Karpas-422 (cell line): ENCODE measurements at regions not wholly inside any gene's neighbourhood (a gene's known extent, or its start where the extent isn't known, plus 50 kb on each side); places are given as distances from the start of the nearest gene placed in this dataset.

Experiments
- DNase-seq: peaks from one replicate; pipeline ENCODE4 v3.0.0-alpha.2; 2015
- H2AFZ ChIP-seq: fragments of 200-600 bp; sonication (generic); 2 replicates; pipeline ENCODE4 v1.6.1; 2014; ENCODE audit warnings: antibody characterized with exemption, low read length, mixed read lengths
- H3K27ac ChIP-seq: fragments of 200-600 bp; sonication (generic); 2 replicates; pipeline ENCODE4 v1.5.1; 2014; ENCODE audit warnings: mild to moderate bottlenecking, low read length, moderate library complexity
- H3K27me3 ChIP-seq: fragments of 200-600 bp; sonication (generic); 2 replicates; pipeline ENCODE4 v1.6.1; 2014; ENCODE audit warnings: low read length, mixed read lengths
- H3K36me3 ChIP-seq: fragments of 200-600 bp; sonication (generic); 2 replicates; pipeline ENCODE4 v1.6.1; 2014; ENCODE audit warnings: low read length, mixed read lengths; ENCODE audit not compliant: insufficient read depth
- H3K4me1 ChIP-seq: fragments of 200-600 bp; sonication (generic); 2 replicates; pipeline ENCODE4 v1.6.1; 2014; ENCODE audit warnings: mild to moderate bottlenecking, low read length, mixed read lengths
- H3K4me2 ChIP-seq: fragments of 200-600 bp; sonication (generic); 2 replicates; pipeline ENCODE4 v1.6.1; 2014; ENCODE audit warnings: low read length, low read depth, mild to moderate bottlenecking; ENCODE audit not compliant: poor library complexity, severe bottlenecking
- H3K4me3 ChIP-seq: fragments of 200-600 bp; sonication (generic); 2 replicates; pipeline ENCODE4 v1.5.1; 2014; ENCODE audit warnings: mild to moderate bottlenecking, antibody characterized with exemption, low read length, mixed read lengths
- H3K79me2 ChIP-seq: fragments of 200-600 bp; sonication (generic); 2 replicates; pipeline ENCODE4 v1.6.1; 2014; ENCODE audit warnings: mild to moderate bottlenecking, low read length, mixed read lengths
- H3K9ac ChIP-seq: fragments of 200-600 bp; sonication (generic); 2 replicates; pipeline ENCODE4 v1.6.0; 2014; ENCODE audit warnings: low read length
- H3K9me2 ChIP-seq: fragments of 200-600 bp; sonication (generic), shearing (Covaris generic); replicated peaks from 2 replicates; pipeline ENCODE4 v1.6.0; 2014; ENCODE audit warnings: mild to moderate bottlenecking, low read length, moderate library complexity; ENCODE audit not compliant: insufficient read depth
- H3K9me3 ChIP-seq: fragments of 300-700, 200-600 bp; sonication (generic); 2 replicates; pipeline ENCODE4 v1.6.1; 2014; ENCODE audit warnings: low read length, mixed read lengths
- H4K20me1 ChIP-seq: fragments of 200-600 bp; sonication (generic); 2 replicates; pipeline ENCODE4 v1.6.1; 2014; ENCODE audit warnings: mild to moderate bottlenecking, antibody characterized with exemption, low read length, low read depth; ENCODE audit not compliant: insufficient read depth

DNA sequence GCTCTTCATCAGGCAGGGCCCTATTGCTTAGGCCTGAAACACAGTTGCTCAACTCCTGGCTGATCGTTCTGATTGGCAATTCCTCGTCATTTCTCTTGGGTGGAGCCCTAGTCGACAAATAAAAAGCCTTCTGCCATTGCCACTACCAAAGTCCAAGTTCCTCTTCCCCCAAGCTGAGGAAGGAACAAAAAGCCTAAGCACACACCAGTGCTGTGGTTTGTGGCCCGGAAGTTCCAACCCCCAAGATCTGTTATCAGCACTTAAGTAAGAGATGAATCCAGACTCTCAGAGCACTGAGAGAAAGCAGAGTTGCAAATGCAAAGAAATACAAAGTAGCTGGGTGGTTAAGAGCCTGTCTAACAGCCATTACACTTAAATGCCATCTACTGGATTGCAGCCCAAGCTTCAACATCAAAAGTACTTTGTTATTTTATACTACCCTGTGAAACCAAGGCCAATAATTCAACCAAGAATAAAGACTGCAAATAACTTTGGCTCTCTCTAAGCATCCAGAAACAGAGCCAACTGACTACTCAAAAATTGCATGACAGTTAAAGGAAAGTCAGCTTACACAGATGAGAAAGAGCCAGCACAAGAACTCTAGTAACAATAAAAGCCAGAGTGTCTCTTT, 1024.0 kb downstream of the GRIK2 start:
- H2AFZ ChIP-seq = peak overlapping the region; percentile 89
- H3K4me2 ChIP-seq = no peak overlapping the region
- H3K79me2 ChIP-seq = no peaks in the 10 kb centered on the region
- no peaks in the 10 kb centered on the region for H3K27me3 ChIP-seq
- no peak overlapping the region for H3K27ac ChIP-seq
- no peaks in the 10 kb centered on the region for H3K9me2 ChIP-seq
- DNase-seq = no peak
- no peaks in the 10 kb centered on the region for H3K4me1 ChIP-seq
- no peaks in the 10 kb centered on the region for H4K20me1 ChIP-seq
- no peak overlapping the region for H3K9ac ChIP-seq
- H3K36me3 ChIP-seq = no peaks in the 10 kb centered on the region
- H3K9me3 ChIP-seq = peaks cover 9% of the 10 kb centered on the region
- H3K4me3 ChIP-seq = no peak overlapping the region

DNA sequence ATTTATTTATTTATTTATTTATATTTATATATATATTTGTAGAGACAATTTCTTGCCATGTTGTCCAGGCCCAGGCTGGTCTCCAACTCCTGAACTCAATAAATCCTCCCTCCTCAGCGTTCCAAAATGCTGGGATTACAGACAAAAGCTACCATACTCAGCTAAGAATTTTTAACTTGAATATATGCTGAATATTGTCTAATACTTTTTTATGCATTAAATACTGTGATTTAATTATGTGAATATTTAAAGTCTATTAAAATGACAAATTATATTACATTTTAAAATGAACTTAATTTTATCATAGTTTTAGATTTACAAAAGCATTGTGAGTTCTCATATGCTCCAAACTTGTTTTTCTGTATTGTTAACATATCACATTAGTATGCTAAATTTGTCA, 1022.4 kb downstream of the GRIK2 start:
- Histone ChIP-seq H3K79me2 (no peaks in the 10 kb centered on the region), H3K4me1 (no peaks in the 10 kb centered on the region), H3K9ac (no peak overlapping the region), H3K27me3 (no peaks in the 10 kb centered on the region), H2AFZ (no peak overlapping the region), H3K4me2 (no peak overlapping the region), H3K9me3 (peaks cover 9% of the 10 kb centered on the region), H3K36me3 (no peaks in the 10 kb centered on the region), H3K4me3 (no peak overlapping the region), H3K27ac (no peak overlapping the region), H4K20me1 (no peaks in the 10 kb centered on the region), H3K9me2 (no peaks in the 10 kb centered on the region)
- no peak for DNase-seq

DNA sequence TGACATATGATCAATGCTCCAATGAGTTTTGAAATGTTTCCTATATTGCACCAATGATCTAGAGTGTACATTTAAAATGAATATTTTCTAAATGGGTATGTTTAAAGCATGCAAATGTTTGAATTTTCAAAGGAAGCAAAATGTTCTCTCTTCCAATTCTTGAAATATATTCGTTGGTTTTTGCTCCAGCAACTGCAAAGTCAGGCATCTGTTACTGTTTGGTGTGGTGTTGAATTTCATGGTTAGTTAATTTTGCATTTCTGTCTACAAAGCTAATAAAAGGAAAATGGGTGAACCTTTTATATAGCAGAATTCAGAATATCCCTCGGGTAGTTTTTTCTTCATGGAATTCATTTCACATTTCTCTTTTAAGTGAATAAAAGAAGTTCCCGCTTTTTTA, 1018.3 kb downstream of the GRIK2 start:
- H3K4me1 ChIP-seq = 0 out of 2 replicates have a peak, but pooled peaks cover 7% of the 10 kb centered on the region
- DNase-seq = no peak
- H3K79me2 ChIP-seq = no peaks in the 10 kb centered on the region
- H3K9ac ChIP-seq = no peak overlapping the region
- no peaks in the 10 kb centered on the region for H3K27me3 ChIP-seq
- 0 out of 2 replicates have a peak overlapping the region, but pooled peaks have one; percentile 26 for H2AFZ ChIP-seq
- H3K9me3 ChIP-seq = no peaks in the 10 kb centered on the region; the same call in 1 of the 2 replicates
- H3K36me3 ChIP-seq = no peaks in the 10 kb centered on the region
- H3K27ac ChIP-seq = no peak overlapping the region
- no peaks in the 10 kb centered on the region for H3K9me2 ChIP-seq
- H3K4me2 ChIP-seq = no peak overlapping the region
- no peak overlapping the region for H3K4me3 ChIP-seq
- no peaks in the 10 kb centered on the region for H4K20me1 ChIP-seq

DNA sequence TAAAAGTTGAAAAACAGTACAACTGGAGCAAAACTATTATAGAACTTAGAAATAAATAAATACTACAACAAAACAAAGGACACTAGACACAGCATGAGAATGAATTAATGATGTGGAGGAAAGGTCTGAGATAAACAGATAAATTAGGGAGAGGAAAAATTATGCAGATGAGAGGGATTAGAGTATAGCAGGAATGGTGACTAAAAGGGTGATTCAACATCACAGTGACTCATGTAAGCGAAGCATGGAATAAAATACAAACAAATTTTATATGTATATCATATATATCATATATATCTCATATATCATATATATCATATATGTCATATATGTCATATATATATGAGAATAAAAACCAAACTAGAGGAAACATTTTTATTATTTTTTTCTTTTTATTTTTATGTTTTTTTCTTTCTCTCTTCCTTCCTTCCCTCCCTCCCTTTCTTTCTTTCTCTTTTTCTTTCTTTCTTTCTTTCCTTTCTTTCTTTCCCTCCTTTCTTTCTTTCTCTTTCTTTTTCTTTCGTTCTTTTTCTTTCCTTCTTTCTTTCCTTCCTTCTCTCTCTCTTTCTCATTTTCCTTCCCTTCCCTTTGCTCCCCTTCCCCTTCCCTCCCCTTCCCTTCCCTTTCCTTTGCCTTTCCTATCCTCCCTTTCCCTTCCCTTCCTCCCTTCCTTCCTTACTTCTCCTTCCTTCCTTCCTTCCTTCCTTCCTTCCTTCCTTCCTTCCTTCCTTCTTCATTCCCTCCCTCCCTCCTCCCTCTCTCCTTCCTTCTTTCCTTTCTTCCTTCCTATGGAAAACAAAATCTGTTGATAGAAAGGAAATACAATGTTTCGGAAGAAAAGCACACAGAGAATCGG, 1014.6 kb downstream of the GRIK2 start:
- Histone ChIP-seq H3K9me2 (no peaks in the 10 kb centered on the region), H3K79me2 (no peaks in the 10 kb centered on the region), H2AFZ (no peak overlapping the region), H3K4me1 (peaks cover 7% of the 10 kb centered on the region; the same call in 1 of the 2 replicates), H3K4me2 (no peak overlapping the region), H3K4me3 (no peak overlapping the region), H3K9me3 (no peaks in the 10 kb centered on the region; the same call in 1 of the 2 replicates), H3K27me3 (no peaks in the 10 kb centered on the region), H3K27ac (no peak overlapping the region), H3K9ac (no peak overlapping the region), H4K20me1 (no peaks in the 10 kb centered on the region), H3K36me3 (no peaks in the 10 kb centered on the region)
- DNase-seq = no peak

DNA sequence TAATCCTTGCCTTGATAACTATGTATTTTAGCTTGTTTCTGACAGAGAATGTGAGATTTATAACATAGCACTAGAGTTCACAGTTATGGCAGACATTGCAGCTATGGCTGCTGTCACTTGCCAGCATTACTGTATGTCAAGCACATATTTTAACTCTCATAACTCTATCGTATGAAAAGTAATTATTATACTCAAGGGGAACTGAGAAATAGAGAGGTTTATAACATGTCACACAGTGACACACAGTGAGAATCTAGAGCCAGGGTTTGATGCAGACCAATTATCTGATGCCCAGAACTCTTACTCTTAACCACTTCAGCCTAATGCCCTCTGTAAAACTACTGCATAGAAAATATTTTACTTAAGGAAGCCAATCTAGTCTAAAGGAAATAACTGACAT, 1012.4 kb downstream of the GRIK2 start:
- peaks cover 10% of the 10 kb centered on the region; the same call in 1 of the 2 replicates for H3K4me1 ChIP-seq
- no peak overlapping the region for H3K27ac ChIP-seq
- H3K27me3 ChIP-seq = no peaks in the 10 kb centered on the region
- no peak overlapping the region for H3K4me3 ChIP-seq
- no peak overlapping the region for H2AFZ ChIP-seq
- H3K9ac ChIP-seq = no peak overlapping the region
- H3K9me3 ChIP-seq = no peaks in the 10 kb centered on the region
- H3K79me2 ChIP-seq = no peaks in the 10 kb centered on the region
- no peak for DNase-seq
- no peaks in the 10 kb centered on the region for H3K9me2 ChIP-seq
- H3K36me3 ChIP-seq = no peaks in the 10 kb centered on the region
- H4K20me1 ChIP-seq = no peaks in the 10 kb centered on the region
- H3K4me2 ChIP-seq = no peak overlapping the region

DNA sequence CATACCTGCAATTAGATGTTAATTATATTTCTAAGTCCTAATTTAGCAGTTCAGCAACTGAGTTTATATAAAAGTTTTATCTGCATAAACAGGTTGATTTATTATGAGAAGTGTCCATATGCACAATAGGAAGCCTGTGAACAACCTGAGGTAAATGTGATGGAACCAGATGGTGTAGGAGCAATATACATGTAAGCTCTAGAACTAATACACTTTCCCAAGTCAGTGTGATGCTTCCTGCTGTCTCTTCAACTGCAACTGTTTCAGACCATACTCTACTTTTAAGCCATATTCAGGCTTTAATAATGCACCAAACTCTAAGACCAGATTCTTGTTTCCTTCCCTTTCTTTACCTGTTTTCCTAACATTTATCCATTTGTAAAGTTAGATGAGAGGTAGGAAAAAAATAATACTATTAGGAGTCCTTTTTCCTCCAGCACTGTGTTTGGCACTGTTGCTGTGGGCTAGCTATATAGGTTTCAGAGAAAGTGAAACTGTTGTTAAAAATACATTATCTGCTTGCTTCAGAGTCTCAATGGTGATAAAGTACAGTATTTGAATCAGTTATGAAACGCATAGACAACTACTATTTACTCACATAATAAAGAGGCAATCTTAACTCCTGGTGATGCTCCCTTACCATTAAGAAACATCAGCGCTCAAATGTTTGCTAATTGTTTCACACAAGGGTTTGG, 1009.3 kb downstream of the GRIK2 start:
- no peaks in the 10 kb centered on the region for H3K36me3 ChIP-seq
- no peak overlapping the region for H3K9ac ChIP-seq
- H3K79me2 ChIP-seq = no peaks in the 10 kb centered on the region
- no peak overlapping the region for H3K4me3 ChIP-seq
- no peak for DNase-seq
- H3K27me3 ChIP-seq = no peaks in the 10 kb centered on the region
- H3K4me2 ChIP-seq = peak overlapping the region; percentile 20
- no peaks in the 10 kb centered on the region for H4K20me1 ChIP-seq
- no peaks in the 10 kb centered on the region for H3K9me3 ChIP-seq
- peaks cover 3% of the 10 kb centered on the region; the same call in 1 of the 2 replicates for H3K4me1 ChIP-seq
- H3K27ac ChIP-seq = no peak overlapping the region
- no peaks in the 10 kb centered on the region for H3K9me2 ChIP-seq
- H2AFZ ChIP-seq = peak overlapping the region; percentile 64; the same call in 1 of the 2 replicates

DNA sequence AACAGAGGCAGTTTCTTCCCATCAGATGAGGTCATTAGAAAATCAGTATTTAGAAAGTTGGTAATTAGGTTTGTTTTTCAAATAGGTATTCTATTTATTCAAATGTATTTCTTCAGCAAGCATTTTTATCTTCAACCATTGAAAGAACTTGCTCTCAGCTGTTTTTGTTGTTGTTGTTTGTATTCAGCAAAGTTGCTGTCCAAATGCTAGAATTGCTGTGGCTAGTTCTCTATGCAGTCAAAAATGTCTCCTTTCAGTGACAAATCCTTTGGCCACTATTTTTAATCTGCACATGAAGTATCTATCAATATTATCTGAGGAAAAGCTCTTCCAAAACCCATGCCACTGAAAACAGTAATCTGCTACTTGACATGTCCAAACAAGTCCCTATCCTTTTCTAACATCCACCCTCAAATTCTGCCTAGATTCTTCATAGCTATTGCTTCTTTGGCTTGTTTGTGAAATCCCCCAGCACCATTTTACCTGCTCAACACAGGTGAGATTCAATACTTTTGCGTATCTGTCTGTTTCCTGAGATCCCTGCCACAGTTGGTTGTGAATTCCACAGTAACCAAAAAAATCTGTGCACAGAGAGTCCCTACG, 1005.4 kb downstream of the GRIK2 start:
- H3K9ac ChIP-seq = no peak overlapping the region
- H2AFZ ChIP-seq = no peak overlapping the region
- H4K20me1 ChIP-seq = no peaks in the 10 kb centered on the region
- DNase-seq = no peak
- H3K27me3 ChIP-seq = no peaks in the 10 kb centered on the region
- H3K9me3 ChIP-seq = no peaks in the 10 kb centered on the region
- no peak overlapping the region for H3K4me2 ChIP-seq
- H3K79me2 ChIP-seq = no peaks in the 10 kb centered on the region
- no peak overlapping the region for H3K27ac ChIP-seq
- H3K4me1 ChIP-seq = peaks cover 3% of the 10 kb centered on the region; the same call in 1 of the 2 replicates
- no peak overlapping the region for H3K4me3 ChIP-seq
- no peaks in the 10 kb centered on the region for H3K9me2 ChIP-seq
- H3K36me3 ChIP-seq = no peaks in the 10 kb centered on the region

DNA sequence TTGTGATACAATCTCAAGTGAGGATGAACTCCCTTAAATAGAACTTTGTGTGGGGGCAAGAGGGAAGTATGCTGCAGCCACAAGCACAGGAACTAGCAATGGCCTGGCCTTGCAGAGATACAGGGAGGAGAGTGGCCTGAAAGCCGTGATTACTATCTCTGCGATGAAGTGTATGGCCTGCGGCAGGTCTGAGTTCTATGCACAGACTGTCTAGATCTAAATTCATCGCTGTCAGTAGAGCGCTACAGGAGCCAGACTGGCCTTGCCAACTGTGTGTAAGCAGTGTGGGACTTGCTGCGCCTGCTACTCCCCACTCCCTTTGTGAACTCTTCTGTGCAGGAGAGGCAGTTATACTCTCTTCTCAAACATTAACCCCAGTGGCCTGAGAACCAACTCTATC, 997.0 kb downstream of the GRIK2 start:
- Histone ChIP-seq H4K20me1 (no peaks in the 10 kb centered on the region), H3K79me2 (no peaks in the 10 kb centered on the region), H3K9me2 (no peaks in the 10 kb centered on the region), H3K9me3 (no peaks in the 10 kb centered on the region), H2AFZ (peak overlapping the region; percentile 24; the same call in 1 of the 2 replicates), H3K4me3 (no peak overlapping the region), H3K9ac (no peak overlapping the region), H3K27ac (no peak overlapping the region), H3K4me1 (no peaks in the 10 kb centered on the region), H3K4me2 (no peak overlapping the region), H3K27me3 (no peaks in the 10 kb centered on the region), H3K36me3 (no peaks in the 10 kb centered on the region)
- no peak for DNase-seq
